Sigmoid colon (tissue), 6 donors: ENCODE measurements at regions not wholly inside any gene's neighbourhood (a gene's known extent, or its start where the extent isn't known, plus 50 kb on each side); places are given as distances from the start of the nearest gene placed in this dataset.

Experiments used
- DNase-seq: peaks from one replicate; pipeline ENCODE4 v3.0.0-alpha.2; 2019
- H3K27ac ChIP-seq, 4 donors: fragments of 200-600 bp; sonication (generic); one replicate each; pipeline ENCODE4 v1.5.1; 2016 to 2019; ENCODE audit warnings: mild to moderate bottlenecking in 1 of 4
- H3K27me3 ChIP-seq, 3 donors: fragments of 200-600 bp; sonication (generic); one replicate each; pipeline ENCODE4 v1.5.1; 2019; ENCODE audit warnings: mild to moderate bottlenecking in 1 of 3
- H3K36me3 ChIP-seq, 4 donors: fragments of 200-600 bp; sonication (generic); one replicate each; pipeline ENCODE4 v1.5.1; 2016 to 2019
- H3K4me1 ChIP-seq, 4 donors: fragments of 200-600 bp; sonication (generic); one replicate each; pipeline ENCODE4 v1.5.1; 2017 to 2019
- H3K4me3 ChIP-seq, 4 donors: fragments of 200-600 bp; sonication (generic); one replicate each; pipeline ENCODE4 v1.5.1; 2017 to 2019; ENCODE audit warnings: mild to moderate bottlenecking in 2 of 4, moderate library complexity in 1 of 4
- H3K9me3 ChIP-seq, 4 donors: fragments of 200-600 bp in 3 of 4; sonication (generic) in 3 of 4; one replicate each; pipeline versions ENCODE4 v1.5.1 to v1.6.1; 2013 to 2019
- EP300 ChIP-seq, 4 donors: sonication (generic); formaldehyde crosslinking; IDR thresholded peaks; one replicate each; pipeline ENCODE4 v1.6.1; 2017; ENCODE audit warnings: antibody characterized with exemption in 4 of 4
- POLR2A ChIP-seq, 2 donors: fragments of 450-650 bp; IDR thresholded peaks; one replicate each; pipeline ENCODE4 v1.6.1; 2016; ENCODE audit warnings: antibody characterized with exemption in 2 of 2, mild to moderate bottlenecking in 2 of 2, moderate library complexity in 2 of 2
- POLR2AphosphoS5 ChIP-seq, 4 donors: sonication (generic); formaldehyde crosslinking; IDR thresholded peaks; one replicate each; pipeline ENCODE4 v1.6.1; 2017; ENCODE audit warnings: antibody characterized with exemption in 4 of 4
- WGBS, 2 donors: extraction: QIAGEN DNeasy Blood & Tissue Kit; methylation state at CpG; one replicate each; pipeline ENCODE4 v1.1.7; 2013; 5-methylcytosine and 5-hydroxymethylcytosine counted together
- intact Hi-C: fragments of 100-400 bp; cut with DNase I; formaldehyde crosslinking; loops from one replicate; pipeline ENCODE4 v1.15.1; 2023
- TF ChIP-seq, protein P1 (sequence below), 4 experiments: fragments of 450-650 bp in 3 of 4; fragments of 200-600 bp in 1 of 4; IDR thresholded peaks; one replicate each; pipeline ENCODE4 v1.5.1; 2016 to 2019; ENCODE audit warnings: antibody characterized with exemption in 4 of 4, mild to moderate bottlenecking in 3 of 4, moderate library complexity in 2 of 4
- donor health status: healthy with polysubstance abuse.
- donor health status: healthy.

- Histone ChIP-seq H3K4me1 (peaks cover 0 to 11% (median 4%) of the 10 kb centered on the region in 4 donors), H3K27ac (no peak overlapping the region), H3K9me3 (no peaks in the 10 kb centered on the region), H3K4me3 (no peak overlapping the region), H3K27me3 (no peaks in the 10 kb centered on the region), H3K36me3 (no peaks in the 10 kb centered on the region)
- no peak for DNase-seq
- intact Hi-C loops, result no loop called here
- WGBS, 2 donors, result 78 to 82% methylated on average over 3 of the region's 3 CpGs
- TF ChIP-seq POLR2AphosphoS5 (IDR thresholded peaks at IDR 0.05), result no peak
- TF ChIP-seq, protein P1, sequence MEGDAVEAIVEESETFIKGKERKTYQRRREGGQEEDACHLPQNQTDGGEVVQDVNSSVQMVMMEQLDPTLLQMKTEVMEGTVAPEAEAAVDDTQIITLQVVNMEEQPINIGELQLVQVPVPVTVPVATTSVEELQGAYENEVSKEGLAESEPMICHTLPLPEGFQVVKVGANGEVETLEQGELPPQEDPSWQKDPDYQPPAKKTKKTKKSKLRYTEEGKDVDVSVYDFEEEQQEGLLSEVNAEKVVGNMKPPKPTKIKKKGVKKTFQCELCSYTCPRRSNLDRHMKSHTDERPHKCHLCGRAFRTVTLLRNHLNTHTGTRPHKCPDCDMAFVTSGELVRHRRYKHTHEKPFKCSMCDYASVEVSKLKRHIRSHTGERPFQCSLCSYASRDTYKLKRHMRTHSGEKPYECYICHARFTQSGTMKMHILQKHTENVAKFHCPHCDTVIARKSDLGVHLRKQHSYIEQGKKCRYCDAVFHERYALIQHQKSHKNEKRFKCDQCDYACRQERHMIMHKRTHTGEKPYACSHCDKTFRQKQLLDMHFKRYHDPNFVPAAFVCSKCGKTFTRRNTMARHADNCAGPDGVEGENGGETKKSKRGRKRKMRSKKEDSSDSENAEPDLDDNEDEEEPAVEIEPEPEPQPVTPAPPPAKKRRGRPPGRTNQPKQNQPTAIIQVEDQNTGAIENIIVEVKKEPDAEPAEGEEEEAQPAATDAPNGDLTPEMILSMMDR (IDR thresholded peaks at IDR 0.05), result no peak
These were observed 341.7 kb upstream of the KITLG start for GRCh38 chr12:88921890-88922532.

GRCh38 chr12:88921434-88921833 is 341.2 kb upstream of the KITLG start:
- no peak for DNase-seq
- TF ChIP-seq EP300 (IDR thresholded peaks at IDR 0.05) (no peak), POLR2AphosphoS5 (IDR thresholded peaks at IDR 0.05) (no peak), POLR2A (IDR thresholded peaks at IDR 0.05) (no peak)
- TF ChIP-seq, protein P1 (IDR thresholded peaks at IDR 0.05), result no peak
- Histone ChIP-seq H3K4me3 (no peak overlapping the region), H3K4me1 (peaks cover 0 to 9% (median 4%) of the 10 kb centered on the region in 4 donors), H3K27me3 (no peaks in the 10 kb centered on the region), H3K36me3 (no peaks in the 10 kb centered on the region), H3K9me3 (no peaks in the 10 kb centered on the region), H3K27ac (no peak overlapping the region)
- intact Hi-C loops, result no loop called here
- WGBS, 2 donors, result 78 to 86% methylated on average over 1 of the region's 1 CpG

DNA sequence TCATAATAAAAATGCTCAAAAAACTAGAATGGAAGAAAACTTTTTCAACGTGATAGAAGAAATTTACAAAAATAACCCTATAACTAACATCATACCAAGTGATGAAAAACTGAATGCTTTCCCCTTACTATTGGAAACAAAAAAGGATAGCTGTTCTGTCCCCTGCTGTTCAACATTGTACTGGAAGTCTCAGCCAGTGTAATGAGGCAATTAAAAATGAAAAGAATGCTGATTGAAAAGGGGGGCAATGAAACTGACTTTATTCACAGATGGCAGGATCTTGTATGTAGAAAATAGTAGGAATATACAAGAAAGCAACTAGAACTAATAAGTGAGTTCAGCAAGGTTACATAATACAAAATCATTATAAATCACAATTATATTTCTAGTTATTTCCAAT is 337.9 kb upstream of the KITLG start:
- intact Hi-C loops, result no loop called here
- peaks cover 0 to 3% (median 0%) of the 10 kb centered on the region in 4 donors for H3K9me3 ChIP-seq
- TF ChIP-seq POLR2A (IDR thresholded peaks at IDR 0.05), result no peak
- no peak for TF ChIP-seq EP300 (IDR thresholded peaks at IDR 0.05)
- no peak for TF ChIP-seq POLR2AphosphoS5 (IDR thresholded peaks at IDR 0.05)
- TF ChIP-seq, protein P1 (IDR thresholded peaks at IDR 0.05), result no peak
- H3K36me3 ChIP-seq, result no peaks in the 10 kb centered on the region
- peaks cover 0 to 3% (median 0%) of the 10 kb centered on the region in 4 donors for H3K4me1 ChIP-seq
- H3K4me3 ChIP-seq, result no peak overlapping the region
- no peaks in the 10 kb centered on the region for H3K27me3 ChIP-seq
- H3K27ac ChIP-seq, result no peak overlapping the region
- WGBS, 2 donors, result 82 to 84% methylated on average over 1 of the region's 1 CpG
- no peak for DNase-seq

GRCh38 chr12:88914967-88915366 is 334.7 kb upstream of the KITLG start:
- 58 to 64% methylated on average over 2 of the region's 2 CpGs for WGBS, 2 donors
- no peak overlapping the region for H3K4me3 ChIP-seq
- no peaks in the 10 kb centered on the region for H3K27me3 ChIP-seq
- no peaks in the 10 kb centered on the region for H3K36me3 ChIP-seq
- DNase-seq, result no peak
- TF ChIP-seq EP300 (IDR thresholded peaks at IDR 0.05) (no peak), POLR2A (IDR thresholded peaks at IDR 0.05) (no peak), POLR2AphosphoS5 (IDR thresholded peaks at IDR 0.05) (no peak)
- TF ChIP-seq, protein P1 (IDR thresholded peaks at IDR 0.05), result no peak
- intact Hi-C loops, result no loop called here
- H3K27ac ChIP-seq, result no peak overlapping the region
- H3K4me1 ChIP-seq, result no peaks in the 10 kb centered on the region
- H3K9me3 ChIP-seq, result peaks cover 0 to 3% (median 1%) of the 10 kb centered on the region in 4 donors

DNA sequence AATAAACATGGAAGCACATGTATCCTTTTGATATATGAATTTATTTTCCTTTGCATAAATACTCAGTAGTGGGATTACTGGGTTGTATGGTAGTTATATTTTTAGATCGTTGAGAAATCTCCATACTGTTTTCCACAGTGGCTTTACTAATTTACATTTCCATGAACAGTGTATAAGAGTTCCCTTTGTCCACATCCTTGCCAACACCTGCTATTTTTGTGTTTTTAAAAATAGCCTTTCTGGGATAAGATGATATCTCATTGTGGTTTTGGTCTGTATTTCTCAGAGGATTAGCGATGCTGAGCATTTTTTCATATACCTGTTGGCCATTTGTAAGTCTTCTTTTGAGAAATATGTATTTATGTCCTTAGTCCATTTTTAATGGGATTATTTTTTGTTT is 329.2 kb upstream of the KITLG start:
- Histone ChIP-seq H3K36me3 (no peaks in the 10 kb centered on the region), H3K4me1 (no peaks in the 10 kb centered on the region), H3K27me3 (no peaks in the 10 kb centered on the region), H3K9me3 (peaks cover 0 to 3% (median 1%) of the 10 kb centered on the region in 4 donors), H3K27ac (no peak overlapping the region), H3K4me3 (no peak overlapping the region)
- TF ChIP-seq EP300 (IDR thresholded peaks at IDR 0.05) (no peak), POLR2AphosphoS5 (IDR thresholded peaks at IDR 0.05) (no peak), POLR2A (IDR thresholded peaks at IDR 0.05) (no peak)
- TF ChIP-seq, protein P1 (IDR thresholded peaks at IDR 0.05), result no peak
- no peak for DNase-seq
- intact Hi-C loops, result no loop called here
- 76 to 90% methylated on average over 2 of the region's 2 CpGs for WGBS, 2 donors
